ENCODE measurements at regions not wholly inside any gene's neighbourhood (a gene's known extent, or its start where the extent isn't known, plus 50 kb on each side); places are given as distances from the start of the nearest gene placed in this dataset.
"Not testable (repeated sequence)": the region's sequence is repeated elsewhere in the genome, so short reads cannot be mapped to it uniquely, and the experiment has no call there.

- 85% methylated on average over 6 of the region's 6 CpGs; no CpG with 5 or more reads in 1 of the 2 donors for WGBS, 2 donors (ENCODE audit: low coverage in 1 of 2)
- H3K27ac ChIP-seq: no peak overlapping the region
- TF ChIP-seq EP300 (IDR thresholded peaks at IDR 0.05; ENCODE audit: low read depth): no peak
- TF ChIP-seq POLR2AphosphoS5 (IDR thresholded peaks at IDR 0.05): no peak
- TF ChIP-seq, protein P1, sequence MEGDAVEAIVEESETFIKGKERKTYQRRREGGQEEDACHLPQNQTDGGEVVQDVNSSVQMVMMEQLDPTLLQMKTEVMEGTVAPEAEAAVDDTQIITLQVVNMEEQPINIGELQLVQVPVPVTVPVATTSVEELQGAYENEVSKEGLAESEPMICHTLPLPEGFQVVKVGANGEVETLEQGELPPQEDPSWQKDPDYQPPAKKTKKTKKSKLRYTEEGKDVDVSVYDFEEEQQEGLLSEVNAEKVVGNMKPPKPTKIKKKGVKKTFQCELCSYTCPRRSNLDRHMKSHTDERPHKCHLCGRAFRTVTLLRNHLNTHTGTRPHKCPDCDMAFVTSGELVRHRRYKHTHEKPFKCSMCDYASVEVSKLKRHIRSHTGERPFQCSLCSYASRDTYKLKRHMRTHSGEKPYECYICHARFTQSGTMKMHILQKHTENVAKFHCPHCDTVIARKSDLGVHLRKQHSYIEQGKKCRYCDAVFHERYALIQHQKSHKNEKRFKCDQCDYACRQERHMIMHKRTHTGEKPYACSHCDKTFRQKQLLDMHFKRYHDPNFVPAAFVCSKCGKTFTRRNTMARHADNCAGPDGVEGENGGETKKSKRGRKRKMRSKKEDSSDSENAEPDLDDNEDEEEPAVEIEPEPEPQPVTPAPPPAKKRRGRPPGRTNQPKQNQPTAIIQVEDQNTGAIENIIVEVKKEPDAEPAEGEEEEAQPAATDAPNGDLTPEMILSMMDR (IDR thresholded peaks at IDR 0.05): no peak
- no peak for TF ChIP-seq POLR2A (IDR thresholded peaks at IDR 0.05)
- DNase-seq: no peak
- no peak overlapping the region for H3K4me3 ChIP-seq
- no peaks in the 10 kb centered on the region for H3K36me3 ChIP-seq
- no peaks in the 10 kb centered on the region for H3K27me3 ChIP-seq
- intact Hi-C loops (cut with DNase I; ENCODE audit: low total_unique reads) (no loop called here), in situ Hi-C loops (cut with MboI; ENCODE audit: low pct_ligation_motif_present in 1 of 4, low pct_unique_long_range_greater_than_20kb in 1 of 4, low sequenced_read_pairs in 3 of 4) (no loop called here)
- no peaks in the 10 kb centered on the region for H3K4me1 ChIP-seq
- no peaks in the 10 kb centered on the region for H3K9me3 ChIP-seq
Measured at GRCh38 chr15:30794388-30794787, 109.3 kb upstream of the FAN1 start.

- not testable (repeated sequence) for H3K4me3 ChIP-seq
Measured at GRCh38 chr15:30799565-30799964, 104.2 kb upstream of the FAN1 start.

GRCh38 chr15:30801140-30801895 is 102.4 kb upstream of the FAN1 start:
- intact Hi-C loops (cut with DNase I; ENCODE audit: low total_unique reads); DNase-seq: not testable (repeated sequence)

More at GRCh38 chr15:30799565-30799964, 104.2 kb upstream of the FAN1 start:
- H3K36me3 ChIP-seq; in situ Hi-C loops (cut with MboI; ENCODE audit: low pct_ligation_motif_present in 1 of 4, low pct_unique_long_range_greater_than_20kb in 1 of 4, low sequenced_read_pairs in 3 of 4); intact Hi-C loops (cut with DNase I; ENCODE audit: low total_unique reads); H3K27me3 ChIP-seq; H3K9me3 ChIP-seq; H3K4me1 ChIP-seq; H3K27ac ChIP-seq: not testable (repeated sequence)
- TF ChIP-seq, protein P1 (IDR thresholded peaks at IDR 0.05): peak in 4 of 5 experiments; percentile 32 to 50 (median 42)
- DNase-seq: peak; percentile 38
- 42% methylated on average over 4 of the region's 5 CpGs; no CpG with 5 or more reads in 1 of the 2 donors for WGBS, 2 donors (ENCODE audit: low coverage in 1 of 2)

GRCh38 chr15:30802001-30802400 is 101.7 kb upstream of the FAN1 start:
- H3K4me3 ChIP-seq; H3K36me3 ChIP-seq; in situ Hi-C loops (cut with MboI; ENCODE audit: low pct_ligation_motif_present in 1 of 4, low pct_unique_long_range_greater_than_20kb in 1 of 4, low sequenced_read_pairs in 3 of 4); H3K4me1 ChIP-seq; H3K27ac ChIP-seq; DNase-seq; intact Hi-C loops (cut with DNase I; ENCODE audit: low total_unique reads); H3K27me3 ChIP-seq; H3K9me3 ChIP-seq: not testable (repeated sequence)
- WGBS, 2 donors (ENCODE audit: low coverage in 1 of 2): 49 to 54% methylated on average over 2 of the region's 2 CpGs

More at GRCh38 chr15:30801140-30801895, 102.4 kb upstream of the FAN1 start:
- H3K27me3 ChIP-seq; H3K4me1 ChIP-seq; H3K27ac ChIP-seq; in situ Hi-C loops (cut with MboI; ENCODE audit: low pct_ligation_motif_present in 1 of 4, low pct_unique_long_range_greater_than_20kb in 1 of 4, low sequenced_read_pairs in 3 of 4); H3K9me3 ChIP-seq; H3K4me3 ChIP-seq; H3K36me3 ChIP-seq: not testable (repeated sequence)
- TF ChIP-seq, protein P1 (IDR thresholded peaks at IDR 0.05): peak in 2 of 5 experiments; percentile 11 to 12
- WGBS, 2 donors (ENCODE audit: low coverage in 1 of 2): 36 to 54% methylated on average over 7 to 16 of the region's 16 CpGs

DNA sequence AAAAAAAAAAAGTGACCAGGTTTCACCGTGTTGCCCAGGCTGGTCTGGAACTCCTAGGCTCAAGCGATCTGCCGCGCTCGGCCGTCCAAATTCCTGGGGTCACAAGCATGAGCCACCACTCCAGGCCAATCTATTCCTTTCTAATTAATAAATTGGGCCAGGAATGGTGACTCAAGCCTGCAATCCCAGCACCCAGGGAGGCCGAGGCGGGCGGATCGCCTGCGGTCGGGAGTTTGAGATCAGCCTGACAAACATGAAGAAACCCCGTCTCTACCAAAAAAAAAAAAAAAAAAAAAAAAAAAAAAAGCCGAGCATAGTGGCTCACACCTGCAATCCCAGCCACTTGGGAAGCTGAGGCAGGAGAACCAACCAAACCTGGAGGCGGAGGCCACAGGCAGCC is 100.0 kb upstream of the FAN1 start:
- 78 to 94% methylated on average over 6 to 15 of the region's 15 CpGs for WGBS, 2 donors (ENCODE audit: low coverage in 1 of 2)
- in situ Hi-C loops (cut with MboI; ENCODE audit: low pct_ligation_motif_present in 1 of 4, low pct_unique_long_range_greater_than_20kb in 1 of 4, low sequenced_read_pairs in 3 of 4): not testable (repeated sequence)

More for the DNA sequence above, 100.0 kb upstream of the FAN1 start:
- H3K27me3 ChIP-seq; H3K9me3 ChIP-seq; H3K36me3 ChIP-seq; H3K27ac ChIP-seq; H3K4me1 ChIP-seq; intact Hi-C loops (cut with DNase I; ENCODE audit: low total_unique reads); H3K4me3 ChIP-seq; DNase-seq: not testable (repeated sequence)
